ENCODE measurements at regions not wholly inside any gene's neighbourhood (a gene's known extent, or its start where the extent isn't known, plus 50 kb on each side); places are given as distances from the start of the nearest gene placed in this dataset.

- Histone ChIP-seq H3K4me1 (no peaks in the 10 kb centered on the region), H3K9me3 (no peaks in the 10 kb centered on the region), H3K4me3 (no peak overlapping the region), H3K27ac (no peak overlapping the region), H3K36me3 (ENCODE audit: low read depth, missing control alignments) (no peaks in the 10 kb centered on the region), H3K27me3 (no peaks in the 10 kb centered on the region)
- WGBS, 2 donors: 65 to 74% methylated on average over 9 of the region's 9 CpGs
- intact Hi-C loops (cut with DNase I; ENCODE audit: low total_unique reads): no loop called here
- DNase-seq: no peak
- TF ChIP-seq POLR2A (IDR thresholded peaks at IDR 0.05) (no peak), CTCF (IDR thresholded peaks at IDR 0.05) (no peak)
Measured at GRCh38 chr2:23306401-23306800, 78.6 kb upstream of the KLHL29 start.

- Histone ChIP-seq H3K4me1 (no peaks in the 10 kb centered on the region), H3K27me3 (no peaks in the 10 kb centered on the region), H3K9me3 (no peaks in the 10 kb centered on the region), H3K4me3 (no peak overlapping the region), H3K36me3 (ENCODE audit: low read depth, missing control alignments) (no peaks in the 10 kb centered on the region), H3K27ac (no peak overlapping the region)
- 84 to 92% methylated on average over 1 of the region's 1 CpG for WGBS, 2 donors
- DNase-seq: no peak
- TF ChIP-seq POLR2A (IDR thresholded peaks at IDR 0.05) (no peak), CTCF (IDR thresholded peaks at IDR 0.05) (no peak)
- intact Hi-C loops (cut with DNase I; ENCODE audit: low total_unique reads): no loop called here
Measured at GRCh38 chr2:23311186-23311585, 73.8 kb upstream of the KLHL29 start.

GRCh38 chr2:23312996-23313606 is 71.9 kb upstream of the KLHL29 start:
- WGBS, 2 donors: 61 to 70% methylated on average over 9 to 10 of the region's 10 CpGs
- peak; percentile 46 for DNase-seq
- TF ChIP-seq CTCF (IDR thresholded peaks at IDR 0.05) (peak in 2 of 3 experiments; percentile 36 to 57), POLR2A (IDR thresholded peaks at IDR 0.05) (no peak)
- intact Hi-C loops (cut with DNase I; ENCODE audit: low total_unique reads): no loop called here
- H3K9me3 ChIP-seq: no peaks in the 10 kb centered on the region
- H3K27ac ChIP-seq: no peak overlapping the region
- H3K27me3 ChIP-seq: no peaks in the 10 kb centered on the region
- H3K4me1 ChIP-seq: no peaks in the 10 kb centered on the region
- no peak overlapping the region for H3K4me3 ChIP-seq
- H3K36me3 ChIP-seq (ENCODE audit: low read depth, missing control alignments): no peaks in the 10 kb centered on the region

- TF ChIP-seq POLR2A (IDR thresholded peaks at IDR 0.05) (no peak), CTCF (IDR thresholded peaks at IDR 0.05) (no peak)
- intact Hi-C loops (cut with DNase I; ENCODE audit: low total_unique reads): no loop called here
- no peaks in the 10 kb centered on the region for H3K27me3 ChIP-seq
- no peaks in the 10 kb centered on the region for H3K4me1 ChIP-seq
- no peak overlapping the region for H3K27ac ChIP-seq
- DNase-seq: no peak
- H3K36me3 ChIP-seq (ENCODE audit: low read depth, missing control alignments): no peaks in the 10 kb centered on the region
- no peak overlapping the region for H3K4me3 ChIP-seq
- H3K9me3 ChIP-seq: no peaks in the 10 kb centered on the region
- 95 to 96% methylated on average over 3 of the region's 3 CpGs for WGBS, 2 donors
Measured at GRCh38 chr2:23314687-23315086, 70.3 kb upstream of the KLHL29 start.

- intact Hi-C loops (cut with DNase I; ENCODE audit: low total_unique reads): no loop called here
- TF ChIP-seq POLR2A (IDR thresholded peaks at IDR 0.05): no peak
- no peak for TF ChIP-seq CTCF (IDR thresholded peaks at IDR 0.05)
Measured at GRCh38 chr2:23320058-23320457, 64.9 kb upstream of the KLHL29 start.

More at GRCh38 chr2:23320058-23320457, 64.9 kb upstream of the KLHL29 start:
- H3K27ac ChIP-seq: no peak overlapping the region
- no peaks in the 10 kb centered on the region for H3K27me3 ChIP-seq
- DNase-seq: no peak
- H3K36me3 ChIP-seq (ENCODE audit: low read depth, missing control alignments): no peaks in the 10 kb centered on the region
- no peak overlapping the region for H3K4me3 ChIP-seq
- H3K9me3 ChIP-seq: no peaks in the 10 kb centered on the region
- WGBS, 2 donors: 86 to 87% methylated on average over 8 of the region's 8 CpGs
- peaks cover 11% of the 10 kb centered on the region for H3K4me1 ChIP-seq

Data from testis (tissue), 2 donors.